AG04450 (cell line): ENCODE measurements at regions not wholly inside any gene's neighbourhood (a gene's known extent, or its start where the extent isn't known, plus 50 kb on each side); places are given as distances from the start of the nearest gene placed in this dataset.

ENCODE experiments used
- CTCF ChIA-PET: fragments of 300-600, 350-600 bp; formaldehyde crosslinking; extraction: SDS; loops from one replicate; lab custom pipeline; 2022; ENCODE audit warnings: antibody characterized with exemption, inconsistent platforms; lab: Charles Lee
- POLR2A ChIA-PET: fragments of 350-600 bp; formaldehyde crosslinking; extraction: SDS; loops from one replicate; lab custom pipeline; 2021; ENCODE audit warnings: antibody characterized with exemption, inconsistent platforms; lab: Yijun Ruan, JAX
- DNase-seq: peaks from one replicate; pipeline ENCODE4 v3.0.0-alpha.2; 2011; ENCODE audit warnings: low read depth, low spot score
- H3K27ac ChIP-seq: one replicate; pipeline ENCODE4 v1.5.1; 2012; ENCODE audit warnings: low read depth, low read length, control low read depth
- H3K27me3 ChIP-seq: one replicate; pipeline ENCODE4 v1.6.0; 2012; ENCODE audit warnings: low read length; ENCODE audit not compliant: control insufficient read depth, insufficient read depth
- H3K4me3 ChIP-seq: 2 replicates; pipeline ENCODE4 v1.5.1; 2011; ENCODE audit warnings: mild to moderate bottlenecking, low read depth, low read length, control low read depth
- H3K9me3 ChIP-seq: 2 replicates; pipeline ENCODE4 v1.5.1; 2012; ENCODE audit warnings: low read length; ENCODE audit not compliant: control insufficient read depth, insufficient read depth
- CTCF ChIP-seq: IDR thresholded peaks from 2 replicates; pipeline ENCODE4 v1.5.1; 2011; ENCODE audit warnings: low read depth, low read length, control low read depth, inconsistent platforms

GRCh38 chr1:88191917-88192316 lies 492.2 kb upstream of the PKN2 start:
- ChIA-PET CTCF (interaction anchor here (0.6 to 5.0 kb wide), 2 partner anchors 12 to 899 kb away, joined by 3 to 43 read pairs; no protein-coding TSS in a partner anchor), POLR2A (no interaction called here)
- DNase-seq: no peak
- Histone ChIP-seq H3K4me3 (no peak overlapping the region), H3K27ac (no peak overlapping the region), H3K9me3 (no peaks in the 10 kb centered on the region), H3K27me3 (no peaks in the 10 kb centered on the region)
- TF ChIP-seq CTCF: no peak

GRCh38 chr1:88194542-88194941 lies 489.5 kb upstream of the PKN2 start:
- ChIA-PET POLR2A (no interaction called here), CTCF (interaction anchor here (1.1 to 5.0 kb wide), 2 partner anchors 10 to 14 kb away, joined by 3 to 43 read pairs; no protein-coding TSS in a partner anchor)
- H3K9me3 ChIP-seq: no peaks in the 10 kb centered on the region
- no peak for TF ChIP-seq CTCF
- H3K4me3 ChIP-seq: no peak overlapping the region
- no peaks in the 10 kb centered on the region for H3K27me3 ChIP-seq
- no peak for DNase-seq
- no peak overlapping the region for H3K27ac ChIP-seq

GRCh38 chr1:88200545-88200944 lies 483.5 kb upstream of the PKN2 start:
- no peak overlapping the region for H3K4me3 ChIP-seq
- ChIA-PET CTCF (interaction anchor here (1.0 to 1.9 kb wide), 2 partner anchors 20 to 101 kb away, joined by 3 to 7 read pairs; no protein-coding TSS in a partner anchor), POLR2A (no interaction called here)
- H3K9me3 ChIP-seq: no peaks in the 10 kb centered on the region
- H3K27me3 ChIP-seq: no peaks in the 10 kb centered on the region
- no peak for TF ChIP-seq CTCF
- H3K27ac ChIP-seq: no peak overlapping the region
- DNase-seq: no peak

- POLR2A ChIA-PET: no interaction called here
- TF ChIP-seq CTCF: no peak
- H3K27me3 ChIP-seq: no peaks in the 10 kb centered on the region
- H3K27ac ChIP-seq: no peak overlapping the region
- DNase-seq: no peak
- no peaks in the 10 kb centered on the region for H3K9me3 ChIP-seq
- CTCF ChIA-PET: interaction anchor here (1.4 to 2.4 kb wide), 2 partner anchors 23 to 98 kb away, joined by 4 to 6 read pairs; no protein-coding TSS in a partner anchor
- no peak overlapping the region for H3K4me3 ChIP-seq
Measured at GRCh38 chr1:88204111-88204510, 480.0 kb upstream of the PKN2 start.

GRCh38 chr1:88204612-88205167 lies 479.4 kb upstream of the PKN2 start:
- H3K27me3 ChIP-seq: no peaks in the 10 kb centered on the region
- CTCF ChIA-PET: interaction anchor here (1.4 to 2.4 kb wide), 2 partner anchors 24 to 97 kb away, joined by 4 to 6 read pairs; no protein-coding TSS in a partner anchor
- TF ChIP-seq CTCF: no peak
- no peak overlapping the region for H3K4me3 ChIP-seq
- no peak for DNase-seq
- no peak overlapping the region for H3K27ac ChIP-seq
- POLR2A ChIA-PET: no interaction called here
- H3K9me3 ChIP-seq: no peaks in the 10 kb centered on the region
